ENCODE measurements at regions not wholly inside any gene's neighbourhood (a gene's known extent, or its start where the extent isn't known, plus 50 kb on each side); places are given as distances from the start of the nearest gene placed in this dataset.

GRCh38 chr12:41981013-41981412 is 163.7 kb downstream of the GXYLT1 start:
- no peak for DNase-seq

DNA sequence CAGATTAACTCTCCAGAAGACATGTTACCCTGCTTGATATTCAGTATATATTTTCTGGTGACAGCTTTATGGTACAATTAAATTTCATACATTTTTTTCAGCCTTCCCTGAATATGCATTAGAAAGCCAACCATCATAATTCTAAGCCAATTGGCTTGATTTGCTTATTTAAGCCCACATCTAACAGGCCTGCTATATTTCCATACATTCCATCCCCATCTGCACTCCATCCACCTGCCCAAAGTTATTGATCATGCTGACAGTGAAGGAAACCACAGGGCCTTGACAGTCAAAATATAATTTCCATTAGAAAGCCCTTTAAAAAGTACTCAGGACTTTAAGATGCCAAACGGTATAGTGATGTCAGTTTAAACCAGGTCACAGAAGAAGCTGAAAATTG is 164.3 kb downstream of the GXYLT1 start:
- no peak for DNase-seq

DNA sequence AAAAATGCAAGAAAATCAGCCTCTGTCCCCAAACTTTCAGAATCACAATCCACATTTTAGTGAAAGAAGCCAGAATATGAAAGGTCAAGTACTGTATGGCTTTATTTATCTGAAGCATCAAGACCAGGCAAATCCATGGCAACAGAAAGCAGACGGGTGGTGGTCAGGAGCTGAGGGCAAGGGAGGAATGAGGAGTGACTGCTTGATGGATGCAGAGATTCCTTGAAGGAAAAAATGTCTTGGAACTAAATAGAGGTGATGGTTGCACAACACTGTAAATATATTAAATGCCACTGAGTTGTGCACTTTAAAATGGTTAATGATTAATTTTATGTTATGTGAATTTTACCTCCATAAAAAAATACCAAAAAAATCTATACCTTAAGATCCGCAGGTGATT is 165.1 kb downstream of the GXYLT1 start:
- DNase-seq: no peak

DNA sequence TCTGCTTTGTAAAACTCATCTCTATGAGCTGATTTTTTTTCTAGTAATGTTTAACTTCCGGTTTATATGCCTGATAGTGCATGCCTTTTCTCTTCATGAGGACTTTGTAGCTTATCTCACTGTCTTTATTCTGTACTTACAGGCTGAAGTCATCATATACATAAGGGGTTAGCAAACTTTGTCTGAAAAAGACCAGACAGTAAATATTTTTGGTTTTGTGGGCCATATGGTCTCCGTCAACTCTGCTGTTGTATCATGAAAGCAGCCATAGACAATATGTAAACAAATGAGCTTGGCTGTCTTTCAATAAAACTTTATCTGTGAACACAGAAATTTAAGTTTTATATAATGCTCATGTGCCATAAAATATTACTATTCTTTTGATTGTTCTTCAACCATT is 172.1 kb downstream of the GXYLT1 start:
- DNase-seq: peak; percentile 20

- peak; percentile 18 for DNase-seq
These were observed 172.5 kb downstream of the GXYLT1 start for GRCh38 chr12:41972196-41972595.

DNA sequence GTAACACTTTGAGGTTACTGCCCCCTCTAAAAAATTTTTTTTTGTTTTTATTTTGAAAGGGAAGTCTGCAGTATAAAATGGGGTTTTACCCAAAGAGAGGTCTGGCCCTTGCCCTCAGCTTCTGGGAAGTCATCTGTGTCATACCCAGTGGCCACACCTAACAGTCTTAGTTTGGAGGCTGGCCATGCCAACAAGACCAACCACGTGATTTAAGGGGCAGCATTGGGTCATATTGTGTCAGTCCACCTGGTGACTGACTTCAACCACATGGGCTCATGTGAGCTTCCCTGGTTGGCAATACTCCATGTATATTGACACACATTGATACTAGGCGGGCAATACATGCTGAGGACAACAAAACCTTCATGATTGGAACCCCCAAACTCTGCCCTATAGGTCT is 173.9 kb downstream of the GXYLT1 start:
- no peak for DNase-seq

- DNase-seq: no peak
These were observed 176.1 kb downstream of the GXYLT1 start for GRCh38 chr12:41968599-41968998.

DNA sequence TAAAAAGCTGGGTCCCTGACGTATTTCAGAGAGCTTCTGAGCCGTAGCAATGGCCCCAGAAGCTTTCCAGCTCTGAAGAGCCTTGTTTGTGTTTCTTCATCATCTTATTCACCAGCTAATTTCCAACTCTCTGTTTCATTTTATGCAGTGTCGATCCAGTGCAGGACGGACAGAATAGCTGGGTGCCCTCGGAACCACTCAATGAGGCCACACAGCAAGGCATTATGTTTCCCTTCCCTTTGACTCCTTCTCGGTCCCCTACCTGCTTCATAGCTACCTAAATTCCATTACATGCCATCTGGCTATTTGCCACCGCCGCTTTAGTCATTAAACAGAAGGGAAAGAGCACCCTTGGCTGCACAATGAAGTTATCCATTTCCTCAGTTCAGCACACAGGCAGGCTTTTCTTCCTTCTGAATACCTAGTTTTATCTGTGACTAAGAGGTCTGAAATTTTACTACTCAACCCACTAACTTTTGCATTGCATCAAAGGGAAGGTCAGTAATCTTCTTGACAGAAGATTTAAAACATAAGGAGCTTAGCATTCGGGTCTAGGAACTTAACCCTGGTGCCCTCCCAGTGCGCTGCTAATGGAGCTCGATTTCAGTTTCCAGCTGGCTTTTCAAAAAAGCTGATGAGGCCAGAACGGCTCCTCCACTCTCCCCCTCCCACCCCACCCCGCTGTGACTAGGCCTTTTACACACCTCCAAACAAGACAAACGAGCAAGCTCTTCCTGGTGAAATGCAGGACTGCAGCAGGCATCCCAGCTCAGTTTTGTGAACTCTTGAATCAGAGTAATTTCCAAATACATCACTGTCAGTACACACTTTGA is 176.8 kb downstream of the GXYLT1 start:
- DNase-seq: peak; percentile 18

DNA sequence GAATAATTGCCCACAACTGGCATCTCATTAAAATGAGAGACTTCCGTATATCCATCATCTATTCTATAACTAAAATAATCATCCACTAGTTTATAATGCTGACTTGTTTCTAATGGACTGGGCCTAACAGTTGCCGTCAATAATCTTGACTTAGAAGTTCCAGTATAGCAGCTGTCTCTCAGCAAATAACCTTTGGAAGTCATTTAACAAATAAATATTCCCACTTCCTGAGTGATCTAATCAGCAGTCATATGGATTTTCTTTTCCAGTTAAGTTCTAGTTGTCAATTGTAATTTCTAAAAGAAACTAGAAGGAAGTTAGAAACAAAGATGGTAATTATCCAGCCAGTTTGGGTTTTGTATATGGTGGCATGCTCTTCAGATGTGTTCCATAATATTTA is 177.8 kb downstream of the GXYLT1 start:
- DNase-seq: no peak

GRCh38 chr12:41966001-41966400 is 178.7 kb downstream of the GXYLT1 start:
- DNase-seq: no peak

DNA sequence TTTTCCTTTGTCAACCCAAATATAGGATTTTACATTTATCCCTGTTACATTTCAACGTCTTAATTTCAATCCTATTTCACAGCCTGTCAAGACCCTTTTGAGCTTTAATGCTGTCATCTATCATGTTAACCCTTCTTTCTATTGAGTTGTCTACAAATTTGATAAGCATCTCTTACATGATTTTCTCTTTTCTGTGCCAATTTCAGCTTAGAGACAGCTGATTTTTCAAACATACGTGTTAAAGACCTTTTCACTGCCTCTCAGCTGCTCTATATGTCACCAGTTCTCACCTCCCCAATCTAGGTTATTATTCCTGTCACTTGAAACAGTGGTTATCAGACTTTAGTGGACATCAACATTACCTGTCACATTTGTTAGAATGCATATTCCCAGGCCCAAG is 181.3 kb downstream of the GXYLT1 start:
- DNase-seq: no peak

- DNase-seq: peak; percentile 65
These were observed 182.5 kb downstream of the GXYLT1 start for GRCh38 chr12:41962171-41962572.

DNA sequence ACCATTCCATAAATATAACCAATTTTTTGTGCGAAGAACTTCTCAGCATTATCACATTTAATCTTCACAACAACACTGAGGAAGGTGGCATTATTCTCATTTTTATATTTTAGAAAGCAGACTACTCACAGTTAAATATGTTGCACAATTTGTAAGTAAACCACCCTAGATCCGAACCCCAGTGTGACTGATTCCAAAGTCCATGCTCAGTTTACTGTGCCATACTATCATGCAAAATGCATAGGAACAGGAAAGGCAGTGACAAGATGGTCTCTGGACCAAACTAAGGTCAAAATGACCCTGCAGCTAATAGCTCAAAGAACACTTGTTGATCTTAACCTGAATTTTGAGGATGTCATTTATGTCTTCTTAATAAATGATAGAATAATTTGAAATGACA is 185.4 kb downstream of the GXYLT1 start:
- no peak for DNase-seq

- peak; percentile 48 for DNase-seq
These were observed 188.3 kb downstream of the GXYLT1 start for GRCh38 chr12:41956353-41956752.

DNA sequence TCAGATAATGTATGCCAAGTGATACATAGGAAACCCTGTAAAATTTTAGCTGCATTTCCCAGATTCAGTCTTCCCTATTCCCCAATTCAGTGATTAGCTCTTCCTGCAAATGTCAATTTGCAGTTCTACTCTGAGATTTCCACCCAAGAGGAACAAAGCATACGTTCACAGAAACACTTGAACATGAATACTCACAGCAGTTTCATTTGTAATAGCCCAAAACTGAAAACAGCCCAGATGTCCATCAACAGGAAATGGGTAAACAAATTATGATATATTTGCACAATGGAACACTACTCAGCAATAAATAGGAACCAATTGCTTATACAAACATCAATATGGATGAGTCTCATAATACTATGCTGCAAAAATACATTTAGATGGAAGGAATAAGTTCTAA is 194.2 kb downstream of the GXYLT1 start:
- DNase-seq: no peak

DNA sequence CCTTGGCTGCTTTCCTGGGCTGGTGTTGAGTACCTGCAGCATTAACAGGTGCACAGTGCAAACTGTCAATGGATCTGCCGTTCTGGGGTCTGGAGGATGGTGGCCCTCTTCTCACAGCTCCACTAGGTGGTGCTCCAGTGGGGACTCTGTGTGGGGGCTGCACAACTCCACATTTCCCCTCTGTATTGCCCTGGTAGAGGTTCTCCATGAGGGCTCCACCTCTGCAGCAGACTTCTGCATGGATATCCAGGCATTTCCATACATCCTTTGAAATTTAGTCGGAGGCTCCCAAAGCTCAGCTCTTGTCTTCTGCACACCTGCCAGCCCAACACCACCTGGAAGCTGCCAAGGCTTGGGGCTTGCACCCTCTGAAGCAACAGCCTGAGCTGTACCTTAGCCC is 198.6 kb downstream of the GXYLT1 start:
- DNase-seq: no peak

- DNase-seq: no peak
These were observed 200.5 kb downstream of the GXYLT1 start for GRCh38 chr12:41944216-41944615.

GRCh38 chr12:41943671-41944070 is 201.0 kb downstream of the GXYLT1 start:
- no peak for DNase-seq

DNA sequence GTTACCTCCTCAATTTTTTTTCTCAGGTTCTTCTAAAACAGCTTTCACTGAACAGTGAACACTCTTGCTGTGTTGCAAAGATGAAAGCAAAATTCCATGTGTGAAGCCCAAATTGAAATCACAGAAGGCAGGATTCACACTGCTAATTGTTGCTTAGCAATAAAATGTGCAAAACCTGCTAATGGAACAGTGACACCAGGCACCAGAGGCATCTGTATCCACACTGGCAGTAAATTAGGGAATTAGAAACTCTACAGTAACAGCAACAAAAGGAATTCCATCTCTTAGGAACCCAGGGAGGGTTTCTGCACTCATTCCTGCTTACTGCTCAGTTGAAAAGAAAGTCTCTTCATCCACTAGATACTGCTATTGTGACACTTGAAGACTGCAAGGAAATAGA is 202.3 kb downstream of the GXYLT1 start:
- DNase-seq: no peak

GRCh38 chr12:41941079-41941478 is 203.6 kb downstream of the GXYLT1 start:
- DNase-seq: no peak

DNA sequence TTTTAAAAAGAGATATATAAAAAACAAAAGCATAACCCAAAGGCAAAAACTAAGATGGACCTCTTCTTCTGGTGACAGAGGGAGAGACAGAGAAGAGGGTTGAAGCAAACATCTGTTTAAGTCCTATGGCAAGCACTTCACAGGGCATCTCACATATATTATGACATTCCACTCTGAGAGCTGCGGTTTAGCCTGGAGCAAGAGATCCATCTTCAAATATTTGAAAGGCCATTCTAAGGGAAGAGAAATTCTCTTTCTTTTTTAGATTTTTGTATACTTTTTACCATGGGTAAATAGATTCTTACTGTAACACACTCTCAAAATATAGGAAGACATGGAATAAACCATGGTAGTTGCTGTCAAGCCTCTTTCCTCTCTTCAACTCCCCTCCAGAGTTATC is 204.1 kb downstream of the GXYLT1 start:
- no peak for DNase-seq

GRCh38 chr12:41936333-41936732 is 208.3 kb downstream of the GXYLT1 start:
- DNase-seq: no peak

- DNase-seq: no peak
These were observed 208.8 kb downstream of the GXYLT1 start for GRCh38 chr12:41935911-41936310.

DNA sequence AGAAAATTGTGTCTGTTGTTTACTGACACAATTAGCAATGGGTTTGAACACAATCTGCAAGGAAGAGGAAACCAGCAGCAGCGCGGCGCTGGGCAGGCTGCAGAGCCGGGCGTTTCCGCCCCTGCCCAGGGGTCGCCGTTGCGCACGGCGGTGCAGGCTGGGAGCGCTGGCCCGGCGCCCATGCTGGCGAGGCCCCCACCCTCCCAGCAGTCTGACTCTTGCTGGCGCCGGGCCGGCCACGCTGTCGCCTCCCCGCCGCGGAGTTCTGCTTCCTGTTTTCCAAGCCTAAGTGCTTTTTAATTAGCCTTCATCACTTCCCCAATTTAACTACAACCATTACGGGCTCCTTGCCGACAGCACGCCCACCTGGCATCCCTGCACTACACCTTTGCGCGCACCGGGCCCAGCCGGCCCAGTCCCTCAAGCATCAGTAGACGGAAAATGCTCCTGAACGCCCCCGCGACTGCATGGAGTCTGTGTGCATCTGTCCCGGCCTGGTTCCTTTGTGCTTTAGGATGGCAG is 212.1 kb downstream of the GXYLT1 start:
- peak; percentile 81 for DNase-seq

Measured in tongue (tissue), 1 donor.